ENCODE measurements at regions not wholly inside any gene's neighbourhood (a gene's known extent, or its start where the extent isn't known, plus 50 kb on each side); places are given as distances from the start of the nearest gene placed in this dataset.
A peak's percentile ranks its signal among the peaks of the same experiment; 100 is the strongest.

GRCh38 chr3:178059836-178060235, 476.4 kb upstream of the KCNMB2 start:
- TF ChIP-seq, protein P1, sequence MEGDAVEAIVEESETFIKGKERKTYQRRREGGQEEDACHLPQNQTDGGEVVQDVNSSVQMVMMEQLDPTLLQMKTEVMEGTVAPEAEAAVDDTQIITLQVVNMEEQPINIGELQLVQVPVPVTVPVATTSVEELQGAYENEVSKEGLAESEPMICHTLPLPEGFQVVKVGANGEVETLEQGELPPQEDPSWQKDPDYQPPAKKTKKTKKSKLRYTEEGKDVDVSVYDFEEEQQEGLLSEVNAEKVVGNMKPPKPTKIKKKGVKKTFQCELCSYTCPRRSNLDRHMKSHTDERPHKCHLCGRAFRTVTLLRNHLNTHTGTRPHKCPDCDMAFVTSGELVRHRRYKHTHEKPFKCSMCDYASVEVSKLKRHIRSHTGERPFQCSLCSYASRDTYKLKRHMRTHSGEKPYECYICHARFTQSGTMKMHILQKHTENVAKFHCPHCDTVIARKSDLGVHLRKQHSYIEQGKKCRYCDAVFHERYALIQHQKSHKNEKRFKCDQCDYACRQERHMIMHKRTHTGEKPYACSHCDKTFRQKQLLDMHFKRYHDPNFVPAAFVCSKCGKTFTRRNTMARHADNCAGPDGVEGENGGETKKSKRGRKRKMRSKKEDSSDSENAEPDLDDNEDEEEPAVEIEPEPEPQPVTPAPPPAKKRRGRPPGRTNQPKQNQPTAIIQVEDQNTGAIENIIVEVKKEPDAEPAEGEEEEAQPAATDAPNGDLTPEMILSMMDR (IDR thresholded peaks at IDR 0.05; ENCODE audit: unreplicated experiment in 3 of 3): no peak
- Mint-ChIP-seq H3K4me3 (no peak overlapping the region), H3K36me3 (ENCODE audit: low read depth) (no peaks in the 10 kb centered on the region), H3K9me3 (peaks cover 3% of the 10 kb centered on the region), H3K4me1 (peaks cover 35% of the 10 kb centered on the region), H3K27me3 (ENCODE audit: low read depth) (no peaks in the 10 kb centered on the region), H3K27ac (no peak overlapping the region)

GRCh38 chr3:178060407-178060806, 475.8 kb upstream of the KCNMB2 start:
- peaks cover 5% of the 10 kb centered on the region for H3K9me3 Mint-ChIP-seq
- H3K4me3 Mint-ChIP-seq: no peak overlapping the region
- TF ChIP-seq, protein P1 (IDR thresholded peaks at IDR 0.05; ENCODE audit: unreplicated experiment in 3 of 3): no peak
- peaks cover 30% of the 10 kb centered on the region for H3K4me1 Mint-ChIP-seq
- H3K27me3 Mint-ChIP-seq (ENCODE audit: low read depth): no peaks in the 10 kb centered on the region
- no peak overlapping the region for H3K27ac Mint-ChIP-seq
- H3K36me3 Mint-ChIP-seq (ENCODE audit: low read depth): peaks cover 2% of the 10 kb centered on the region

- no peak overlapping the region for H3K4me3 Mint-ChIP-seq
- H3K4me1 Mint-ChIP-seq: peaks cover 22% of the 10 kb centered on the region
- peaks cover 8% of the 10 kb centered on the region for H3K36me3 Mint-ChIP-seq (ENCODE audit: low read depth)
- peak overlapping the region; percentile 34 to 75 (median 71) for H3K27ac Mint-ChIP-seq
- TF ChIP-seq, protein P1 (IDR thresholded peaks at IDR 0.05; ENCODE audit: unreplicated experiment in 3 of 3): no peak
- H3K27me3 Mint-ChIP-seq (ENCODE audit: low read depth): no peaks in the 10 kb centered on the region
- H3K9me3 Mint-ChIP-seq: peaks cover 9% of the 10 kb centered on the region
Observed at GRCh38 chr3:178062126-178062525, 474.1 kb upstream of the KCNMB2 start.

- H3K4me3 Mint-ChIP-seq: no peak overlapping the region
- H3K4me1 Mint-ChIP-seq: peaks cover 11% of the 10 kb centered on the region
- H3K27ac Mint-ChIP-seq: no peak overlapping the region
- peaks cover 8% of the 10 kb centered on the region for H3K36me3 Mint-ChIP-seq (ENCODE audit: low read depth)
- peaks cover 9% of the 10 kb centered on the region for H3K9me3 Mint-ChIP-seq
- H3K27me3 Mint-ChIP-seq (ENCODE audit: low read depth): no peaks in the 10 kb centered on the region
- TF ChIP-seq, protein P1 (IDR thresholded peaks at IDR 0.05; ENCODE audit: unreplicated experiment in 3 of 3): no peak
Observed at GRCh38 chr3:178063461-178063860, 472.8 kb upstream of the KCNMB2 start.

- Mint-ChIP-seq H3K27me3 (ENCODE audit: low read depth) (no peaks in the 10 kb centered on the region), H3K36me3 (ENCODE audit: low read depth) (peaks cover 8% of the 10 kb centered on the region), H3K4me1 (peaks cover 26% of the 10 kb centered on the region), H3K4me3 (no peak overlapping the region), H3K9me3 (peaks cover 15% of the 10 kb centered on the region), H3K27ac (peak overlapping the region in 1 of 3 experiments; percentile 54)
- TF ChIP-seq, protein P1 (IDR thresholded peaks at IDR 0.05; ENCODE audit: unreplicated experiment in 3 of 3): no peak
Observed at GRCh38 chr3:178067721-178068120, 468.5 kb upstream of the KCNMB2 start.

Data from nephron (organoid).